Parathyroid adenoma (tissue), 2 donors: ENCODE measurements at regions not wholly inside any gene's neighbourhood (a gene's known extent, or its start where the extent isn't known, plus 50 kb on each side); places are given as distances from the start of the nearest gene placed in this dataset.

Experiments
- H2AFZ ChIP-seq: fragments of 300-600 bp; sonication (generic); one replicate; pipeline ENCODE4 v1.7.0; 2017; ENCODE audit warnings: antibody characterized with exemption, mild to moderate bottlenecking
- H3K27ac ChIP-seq: fragments of 300-600 bp; sonication (generic); one replicate; pipeline ENCODE4 v1.7.0; 2017
- H3K27me3 ChIP-seq: fragments of 300-600 bp; sonication (generic); one replicate; pipeline ENCODE4 v1.7.0; 2017; ENCODE audit warnings: low read length; ENCODE audit not compliant: control insufficient read depth, insufficient read depth
- H3K36me3 ChIP-seq: fragments of 300-600 bp; sonication (generic); one replicate; pipeline ENCODE4 v1.7.0; 2017; ENCODE audit warnings: low read length; ENCODE audit not compliant: control insufficient read depth, insufficient read depth
- H3K4me1 ChIP-seq: fragments of 300-600 bp; sonication (generic); one replicate; pipeline ENCODE4 v1.7.0; 2017; ENCODE audit warnings: control low read depth
- H3K4me2 ChIP-seq: fragments of 300-600 bp; sonication (generic); one replicate; pipeline ENCODE4 v1.7.0; 2017; ENCODE audit warnings: low read length
- H3K4me3 ChIP-seq: fragments of 300-600 bp; sonication (generic); one replicate; pipeline ENCODE4 v1.7.0; 2017; ENCODE audit warnings: low read depth, low read length
- H3K79me2 ChIP-seq: fragments of 300-600 bp; sonication (generic); one replicate; pipeline ENCODE4 v1.7.0; 2017; ENCODE audit warnings: control low read depth
- H3K9ac ChIP-seq: fragments of 300-600 bp; sonication (generic); one replicate; pipeline ENCODE4 v1.7.0; 2017; ENCODE audit warnings: mild to moderate bottlenecking
- H3K9me3 ChIP-seq: fragments of 300-600 bp; sonication (generic); one replicate; pipeline ENCODE4 v1.7.0; 2017; ENCODE audit warnings: low read length; ENCODE audit not compliant: control insufficient read depth
- TF ChIP-seq, protein P1 (sequence below): fragments of 300-600 bp; sonication (generic); IDR thresholded peaks from one replicate; pipeline ENCODE4 v1.7.0; 2017; ENCODE audit warnings: antibody characterized with exemption, mild to moderate bottlenecking
- donor health status: primary hyperparathyroidism.

DNA sequence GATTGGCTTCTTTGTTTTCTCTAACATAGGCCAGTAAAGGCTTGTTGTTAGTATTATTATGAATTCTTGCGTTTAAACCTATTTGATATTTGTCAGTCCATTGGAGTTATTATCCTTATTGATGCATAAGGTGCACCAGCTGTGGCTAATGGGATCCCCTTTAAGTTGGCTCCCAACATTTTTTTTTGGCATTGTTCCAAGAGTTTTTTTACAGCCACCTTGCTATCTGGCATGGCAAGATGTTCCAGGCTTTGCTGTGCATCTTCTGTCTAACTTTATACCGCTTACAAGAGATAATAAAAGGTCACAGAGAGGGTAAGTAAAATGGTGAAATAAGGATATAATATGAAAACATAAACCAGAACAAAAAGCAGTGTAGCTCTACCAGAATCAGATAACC, 157.5 kb upstream of the TACR1 start:
- no peak overlapping the region for H3K27ac ChIP-seq
- H3K9me3 ChIP-seq: no peaks in the 10 kb centered on the region
- H3K27me3 ChIP-seq: no peaks in the 10 kb centered on the region
- H3K4me3 ChIP-seq: no peak overlapping the region
- no peaks in the 10 kb centered on the region for H3K79me2 ChIP-seq
- H3K4me1 ChIP-seq: no peaks in the 10 kb centered on the region
- TF ChIP-seq, protein P1, sequence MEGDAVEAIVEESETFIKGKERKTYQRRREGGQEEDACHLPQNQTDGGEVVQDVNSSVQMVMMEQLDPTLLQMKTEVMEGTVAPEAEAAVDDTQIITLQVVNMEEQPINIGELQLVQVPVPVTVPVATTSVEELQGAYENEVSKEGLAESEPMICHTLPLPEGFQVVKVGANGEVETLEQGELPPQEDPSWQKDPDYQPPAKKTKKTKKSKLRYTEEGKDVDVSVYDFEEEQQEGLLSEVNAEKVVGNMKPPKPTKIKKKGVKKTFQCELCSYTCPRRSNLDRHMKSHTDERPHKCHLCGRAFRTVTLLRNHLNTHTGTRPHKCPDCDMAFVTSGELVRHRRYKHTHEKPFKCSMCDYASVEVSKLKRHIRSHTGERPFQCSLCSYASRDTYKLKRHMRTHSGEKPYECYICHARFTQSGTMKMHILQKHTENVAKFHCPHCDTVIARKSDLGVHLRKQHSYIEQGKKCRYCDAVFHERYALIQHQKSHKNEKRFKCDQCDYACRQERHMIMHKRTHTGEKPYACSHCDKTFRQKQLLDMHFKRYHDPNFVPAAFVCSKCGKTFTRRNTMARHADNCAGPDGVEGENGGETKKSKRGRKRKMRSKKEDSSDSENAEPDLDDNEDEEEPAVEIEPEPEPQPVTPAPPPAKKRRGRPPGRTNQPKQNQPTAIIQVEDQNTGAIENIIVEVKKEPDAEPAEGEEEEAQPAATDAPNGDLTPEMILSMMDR: no peak
- H3K4me2 ChIP-seq: no peak overlapping the region
- no peak overlapping the region for H3K9ac ChIP-seq
- H3K36me3 ChIP-seq: no peaks in the 10 kb centered on the region
- no peak overlapping the region for H2AFZ ChIP-seq

GRCh38 chr2:75353131-75353530, 153.8 kb upstream of the TACR1 start:
- no peaks in the 10 kb centered on the region for H3K4me1 ChIP-seq
- H3K4me3 ChIP-seq: no peak overlapping the region
- no peaks in the 10 kb centered on the region for H3K9me3 ChIP-seq
- no peaks in the 10 kb centered on the region for H3K36me3 ChIP-seq
- H3K4me2 ChIP-seq: no peak overlapping the region
- H3K9ac ChIP-seq: no peak overlapping the region
- H3K27me3 ChIP-seq: no peaks in the 10 kb centered on the region
- no peak overlapping the region for H2AFZ ChIP-seq
- no peak overlapping the region for H3K27ac ChIP-seq
- no peaks in the 10 kb centered on the region for H3K79me2 ChIP-seq
- TF ChIP-seq, protein P1: no peak

DNA sequence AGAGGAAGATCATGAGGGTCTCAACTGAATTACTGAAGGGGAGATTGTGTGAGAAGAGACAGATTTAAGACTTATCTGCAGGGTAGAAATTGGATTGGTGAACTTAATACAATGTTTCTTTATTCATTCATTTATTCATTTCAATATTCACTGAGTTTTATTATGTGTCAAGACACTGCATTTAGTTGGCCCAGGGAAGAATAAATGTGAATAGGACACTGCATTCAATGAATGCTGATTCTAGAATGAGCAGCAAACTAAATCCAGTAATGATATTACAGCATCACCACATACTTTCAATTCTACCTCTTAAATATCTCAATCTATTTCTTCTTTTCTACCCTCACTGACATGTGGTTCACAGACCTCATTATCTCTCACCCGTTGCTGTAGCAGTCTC, 149.0 kb upstream of the TACR1 start:
- Histone ChIP-seq H3K4me3 (no peak overlapping the region), H2AFZ (no peak overlapping the region), H3K9me3 (no peaks in the 10 kb centered on the region), H3K4me1 (no peaks in the 10 kb centered on the region), H3K79me2 (no peaks in the 10 kb centered on the region), H3K27me3 (no peaks in the 10 kb centered on the region), H3K27ac (no peak overlapping the region), H3K9ac (no peak overlapping the region), H3K36me3 (no peaks in the 10 kb centered on the region), H3K4me2 (no peak overlapping the region)
- TF ChIP-seq, protein P1: no peak

DNA sequence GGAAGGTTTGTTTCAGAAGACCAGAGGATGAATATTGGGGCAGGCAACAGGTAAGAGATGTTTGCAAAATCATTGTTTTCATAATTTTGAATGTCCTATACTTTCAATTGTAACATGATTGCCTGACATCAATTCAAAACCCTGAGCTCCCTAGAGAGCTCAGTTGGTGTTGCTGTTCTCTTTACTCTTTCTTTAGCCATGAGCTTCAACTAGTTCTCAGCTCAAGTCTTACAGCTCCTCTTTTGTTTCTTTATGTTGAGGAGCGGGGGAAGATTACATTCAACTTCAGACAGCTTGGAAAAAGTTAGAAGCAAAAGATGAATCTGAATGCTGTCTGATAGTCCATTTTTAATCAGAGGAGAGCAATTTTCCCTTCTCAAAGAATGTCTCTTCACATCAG, 144.8 kb upstream of the TACR1 start:
- no peak overlapping the region for H3K4me3 ChIP-seq
- H3K4me2 ChIP-seq: no peak overlapping the region
- H3K27me3 ChIP-seq: no peaks in the 10 kb centered on the region
- H3K9me3 ChIP-seq: no peaks in the 10 kb centered on the region
- H3K79me2 ChIP-seq: no peaks in the 10 kb centered on the region
- H3K27ac ChIP-seq: no peak overlapping the region
- H2AFZ ChIP-seq: no peak overlapping the region
- TF ChIP-seq, protein P1: no peak
- no peak overlapping the region for H3K9ac ChIP-seq
- no peaks in the 10 kb centered on the region for H3K36me3 ChIP-seq
- no peaks in the 10 kb centered on the region for H3K4me1 ChIP-seq

- no peak overlapping the region for H3K27ac ChIP-seq
- no peaks in the 10 kb centered on the region for H3K36me3 ChIP-seq
- H3K4me1 ChIP-seq: no peaks in the 10 kb centered on the region
- no peaks in the 10 kb centered on the region for H3K27me3 ChIP-seq
- no peak overlapping the region for H3K4me2 ChIP-seq
- H3K9me3 ChIP-seq: no peaks in the 10 kb centered on the region
- no peaks in the 10 kb centered on the region for H3K79me2 ChIP-seq
- no peak overlapping the region for H3K4me3 ChIP-seq
- TF ChIP-seq, protein P1: no peak
- H2AFZ ChIP-seq: no peak overlapping the region
- no peak overlapping the region for H3K9ac ChIP-seq
Observed at GRCh38 chr2:75342504-75343175, 143.3 kb upstream of the TACR1 start.
